ENCODE measurements at regions not wholly inside any gene's neighbourhood (a gene's known extent, or its start where the extent isn't known, plus 50 kb on each side); places are given as distances from the start of the nearest gene placed in this dataset.

- Mint-ChIP-seq H3K9me3 (peaks cover 3% of the 10 kb centered on the region), H3K27ac (no peak overlapping the region), H3K27me3 (peaks cover 30% of the 10 kb centered on the region), H3K4me3 (no peak overlapping the region), H3K4me1 (ENCODE audit: low read depth) (no peaks in the 10 kb centered on the region), H3K36me3 (ENCODE audit: low read depth) (no peaks in the 10 kb centered on the region)
- CTCF ChIA-PET = no interaction called here
- H3K27me3 ChIP-seq (ENCODE audit: control insufficient read depth in 1 of 2, insufficient read depth in 2 of 2, low read length in 2 of 2) = no peaks in the 10 kb centered on the region
- no peak overlapping the region for H3K4me3 ChIP-seq (ENCODE audit: low read length)
- no peak for TF ChIP-seq CTCF (IDR thresholded peaks at IDR 0.05)
- DNase-seq = no peak
- no peak overlapping the region for H3K27ac ChIP-seq (ENCODE audit: low read depth in 1 of 2, low read length in 2 of 2)
- intact Hi-C loops (cut with DNase I, micrococcal nuclease) = no loop called here
- H3K36me3 ChIP-seq (ENCODE audit: insufficient read depth, low read length) = no peaks in the 10 kb centered on the region
- POLR2A ChIA-PET = no interaction called here
- H3K4me1 ChIP-seq (ENCODE audit: insufficient read depth, low read length) = no peaks in the 10 kb centered on the region
- no peak for ATAC-seq (ENCODE audit: poor library complexity)
- no peaks in the 10 kb centered on the region for H3K9me3 ChIP-seq (ENCODE audit: control insufficient read depth in 1 of 2, insufficient read depth in 1 of 2, low read length in 2 of 2)
These were observed 79.4 kb upstream of the SRD5A2 start for GRCh38 chr2:31660165-31660564.

GRCh38 chr2:31654241-31654640 is 73.5 kb upstream of the SRD5A2 start:
- no peaks in the 10 kb centered on the region for H3K4me1 Mint-ChIP-seq (ENCODE audit: low read depth)
- POLR2A ChIA-PET = no interaction called here

GRCh38 chr2:31651736-31652135 is 71.0 kb upstream of the SRD5A2 start:
- ChIA-PET POLR2A (no interaction called here), CTCF (no interaction called here)
- DNase-seq (no peak), ATAC-seq (ENCODE audit: poor library complexity) (no peak)
- Mint-ChIP-seq H3K27ac (no peak overlapping the region), H3K4me3 (no peak overlapping the region), H3K36me3 (ENCODE audit: low read depth) (no peaks in the 10 kb centered on the region), H3K9me3 (no peaks in the 10 kb centered on the region), H3K27me3 (peaks cover 27% of the 10 kb centered on the region), H3K4me1 (ENCODE audit: low read depth) (no peaks in the 10 kb centered on the region)
- intact Hi-C loops (cut with DNase I, micrococcal nuclease) = no loop called here
- H3K4me1 ChIP-seq (ENCODE audit: insufficient read depth, low read length) = no peaks in the 10 kb centered on the region
- peaks cover 0 to 4% of the 10 kb centered on the region in 2 experiments for H3K27me3 ChIP-seq (ENCODE audit: control insufficient read depth in 1 of 2, insufficient read depth in 2 of 2, low read length in 2 of 2)
- H3K27ac ChIP-seq (ENCODE audit: low read depth in 1 of 2, low read length in 2 of 2) = no peak overlapping the region
- TF ChIP-seq CTCF (IDR thresholded peaks at IDR 0.05) = no peak
- H3K4me3 ChIP-seq (ENCODE audit: low read length) = no peak overlapping the region
- no peaks in the 10 kb centered on the region for H3K36me3 ChIP-seq (ENCODE audit: insufficient read depth, low read length)
- no peaks in the 10 kb centered on the region for H3K9me3 ChIP-seq (ENCODE audit: control insufficient read depth in 1 of 2, insufficient read depth in 1 of 2, low read length in 2 of 2)

More at GRCh38 chr2:31654241-31654640, 73.5 kb upstream of the SRD5A2 start:
- H3K4me1 ChIP-seq (ENCODE audit: insufficient read depth, low read length) = no peaks in the 10 kb centered on the region
- Mint-ChIP-seq H3K27ac (no peak overlapping the region), H3K4me3 (no peak overlapping the region), H3K9me3 (no peaks in the 10 kb centered on the region), H3K27me3 (peaks cover 33% of the 10 kb centered on the region), H3K36me3 (ENCODE audit: low read depth) (no peaks in the 10 kb centered on the region)
- no peak for TF ChIP-seq CTCF (IDR thresholded peaks at IDR 0.05)
- DNase-seq = no peak
- H3K36me3 ChIP-seq (ENCODE audit: insufficient read depth, low read length) = no peaks in the 10 kb centered on the region
- CTCF ChIA-PET = no interaction called here
- H3K4me3 ChIP-seq (ENCODE audit: low read length) = no peak overlapping the region
- H3K27ac ChIP-seq (ENCODE audit: low read depth in 1 of 2, low read length in 2 of 2) = no peak overlapping the region
- peaks cover 0 to 4% of the 10 kb centered on the region in 2 experiments for H3K27me3 ChIP-seq (ENCODE audit: control insufficient read depth in 1 of 2, insufficient read depth in 2 of 2, low read length in 2 of 2)
- no peaks in the 10 kb centered on the region for H3K9me3 ChIP-seq (ENCODE audit: control insufficient read depth in 1 of 2, insufficient read depth in 1 of 2, low read length in 2 of 2)
- intact Hi-C loops (cut with DNase I, micrococcal nuclease) = no loop called here
- no peak for ATAC-seq (ENCODE audit: poor library complexity)

Data from CD4-positive, alpha-beta T cell (primary cell).